Astrocyte (in vitro differentiated cells and primary cell): ENCODE measurements at regions not wholly inside any gene's neighbourhood (a gene's known extent, or its start where the extent isn't known, plus 50 kb on each side); places are given as distances from the start of the nearest gene placed in this dataset.

Source experiments
- DNase-seq: peaks from one replicate; pipeline ENCODE4 v3.0.0-alpha.2; 2010; ENCODE audit warnings: low read depth
- FAIRE-seq: peaks from 2 replicates; lab custom pipeline; 2011; peaks lifted over from hg19 to GRCh38; lab: Jason Lieb, UNC
- H2AFZ ChIP-seq: 2 replicates; pipeline ENCODE4 v1.6.0; 2012; ENCODE audit warnings: low read depth, low read length, inconsistent platforms
- H3K27ac ChIP-seq: 2 replicates; pipeline ENCODE4 v1.5.1; 2011; ENCODE audit warnings: low read depth, low read length, inconsistent platforms
- H3K27me3 ChIP-seq: 2 replicates; pipeline ENCODE4 v1.6.0; 2011; ENCODE audit warnings: low read length, inconsistent platforms; ENCODE audit not compliant: insufficient read depth
- H3K36me3 ChIP-seq: 2 replicates; pipeline ENCODE4 v1.5.1; 2011; ENCODE audit warnings: low read length, inconsistent platforms; ENCODE audit not compliant: insufficient read depth
- H3K4me1 ChIP-seq: 2 replicates; pipeline ENCODE4 v1.5.1; 2011; ENCODE audit warnings: low read length, inconsistent platforms; ENCODE audit not compliant: insufficient read depth
- H3K4me2 ChIP-seq: 2 replicates; pipeline ENCODE4 v1.6.0; 2012; ENCODE audit warnings: low read length, inconsistent platforms
- H3K4me3 ChIP-seq: 2 replicates; pipeline ENCODE4 v1.5.1; 2011; ENCODE audit warnings: low read depth, mild to moderate bottlenecking, low read length, inconsistent platforms; ENCODE audit not compliant: insufficient read depth
- H3K79me2 ChIP-seq: 2 replicates; pipeline ENCODE4 v1.6.0; 2012; ENCODE audit warnings: mild to moderate bottlenecking, low read length, inconsistent platforms; ENCODE audit not compliant: insufficient read depth
- H3K9ac ChIP-seq: 2 replicates; pipeline ENCODE4 v1.6.0; 2012; ENCODE audit warnings: mild to moderate bottlenecking, low read length, inconsistent platforms
- H3K9me3 ChIP-seq: 2 replicates; pipeline ENCODE4 v1.5.1; 2012; ENCODE audit warnings: low read depth, mild to moderate bottlenecking, low read length, inconsistent platforms; ENCODE audit not compliant: insufficient read depth
- H4K20me1 ChIP-seq: 2 replicates; pipeline ENCODE4 v1.6.0; 2012; ENCODE audit warnings: low read length, inconsistent platforms; ENCODE audit not compliant: insufficient read depth
- H3K27ac Mint-ChIP-seq: one replicate; pipeline ENCODE4 v1.8.0; 2021; ENCODE audit warnings: mild to moderate bottlenecking, mixed read lengths; ENCODE audit not compliant: unreplicated experiment
- H3K27me3 Mint-ChIP-seq: one replicate; pipeline ENCODE4 v1.8.0; 2021; ENCODE audit warnings: low read depth, mixed read lengths; ENCODE audit not compliant: unreplicated experiment
- H3K36me3 Mint-ChIP-seq: one replicate; pipeline ENCODE4 v1.8.0; 2021; ENCODE audit warnings: low read depth, mixed read lengths; ENCODE audit not compliant: unreplicated experiment
- H3K4me1 Mint-ChIP-seq: one replicate; pipeline ENCODE4 v1.8.0; 2021; ENCODE audit warnings: low read depth, mixed read lengths; ENCODE audit not compliant: unreplicated experiment
- H3K4me3 Mint-ChIP-seq: one replicate; pipeline ENCODE4 v1.8.0; 2021; ENCODE audit warnings: mild to moderate bottlenecking, moderate library complexity, mixed read lengths; ENCODE audit not compliant: unreplicated experiment
- H3K9me3 Mint-ChIP-seq: one replicate; pipeline ENCODE4 v1.8.0; 2021; ENCODE audit warnings: mild to moderate bottlenecking, mixed read lengths; ENCODE audit not compliant: unreplicated experiment
- CTCF ChIP-seq: IDR thresholded peaks from 2 replicates; pipeline ENCODE4 v1.5.1; 2011; ENCODE audit warnings: low read depth, mild to moderate bottlenecking, inconsistent platforms, low read length, moderate library complexity; ENCODE audit not compliant: insufficient read depth
- EZH2 ChIP-seq: IDR thresholded peaks from 2 replicates; pipeline ENCODE4 v1.6.1; 2012; ENCODE audit warnings: mild to moderate bottlenecking, low read length, inconsistent platforms; ENCODE audit not compliant: insufficient read depth

DNA sequence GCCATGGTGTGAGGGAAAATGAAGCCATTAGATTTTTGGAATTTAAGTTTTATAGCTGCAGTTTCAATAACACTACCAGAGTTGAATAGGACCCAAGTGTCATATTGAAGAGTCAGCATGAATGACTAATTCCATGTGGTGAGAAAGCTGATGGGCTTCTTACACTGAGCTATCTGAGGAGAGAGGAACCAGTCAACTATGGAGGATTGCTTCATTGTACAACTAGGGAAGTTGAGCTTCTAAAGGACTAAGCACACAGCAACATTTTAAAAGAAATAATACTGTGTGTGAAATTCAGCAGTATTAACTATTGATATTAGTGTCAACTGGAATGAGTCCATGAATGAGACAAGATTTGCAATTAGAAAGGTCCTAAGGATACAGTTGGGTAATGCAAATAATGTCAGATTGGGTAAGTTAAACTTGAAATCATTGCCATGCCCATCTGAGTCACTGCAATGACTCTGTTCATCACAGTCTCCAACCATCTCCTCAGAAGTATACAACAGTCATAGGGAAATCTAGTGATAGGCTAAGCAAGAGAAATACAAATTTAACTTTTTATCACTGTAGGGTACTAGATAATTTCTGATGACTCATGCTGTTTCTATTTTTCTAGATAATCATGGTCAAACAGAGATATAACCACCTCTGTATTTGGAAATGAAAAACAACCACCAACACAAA lies 394.2 kb downstream of the FSCB start:
- no peak overlapping the region for H3K27ac ChIP-seq
- H3K79me2 ChIP-seq = no peaks in the 10 kb centered on the region
- no peaks in the 10 kb centered on the region for H4K20me1 ChIP-seq
- H3K36me3 ChIP-seq = no peaks in the 10 kb centered on the region
- no peak for TF ChIP-seq CTCF
- no peak for TF ChIP-seq EZH2
- no peaks in the 10 kb centered on the region for H3K27me3 ChIP-seq
- no peak overlapping the region for H3K4me3 Mint-ChIP-seq
- peaks cover 2% of the 10 kb centered on the region for H3K4me1 Mint-ChIP-seq
- no peaks in the 10 kb centered on the region for H3K4me1 ChIP-seq
- no peak overlapping the region for H3K9ac ChIP-seq
- H3K27ac Mint-ChIP-seq = no peak overlapping the region
- no peak overlapping the region for H2AFZ ChIP-seq
- no peaks in the 10 kb centered on the region for H3K36me3 Mint-ChIP-seq
- DNase-seq = no peak
- peaks cover 14% of the 10 kb centered on the region for H3K9me3 Mint-ChIP-seq
- no peaks in the 10 kb centered on the region for H3K27me3 Mint-ChIP-seq
- H3K4me2 ChIP-seq = no peak overlapping the region
- H3K9me3 ChIP-seq = no peaks in the 10 kb centered on the region
- no peak for FAIRE-seq
- H3K4me3 ChIP-seq = no peak overlapping the region

GRCh38 chr14:44109036-44109435 lies 398.0 kb downstream of the FSCB start:
- DNase-seq = no peak
- FAIRE-seq = no peak
- Histone ChIP-seq H3K27me3 (no peaks in the 10 kb centered on the region), H3K79me2 (no peaks in the 10 kb centered on the region), H3K4me1 (no peaks in the 10 kb centered on the region), H3K4me2 (no peak overlapping the region), H2AFZ (no peak overlapping the region), H3K4me3 (no peak overlapping the region), H3K9me3 (peaks cover 6% of the 10 kb centered on the region), H3K36me3 (no peaks in the 10 kb centered on the region), H3K27ac (no peak overlapping the region), H4K20me1 (no peaks in the 10 kb centered on the region), H3K9ac (no peak overlapping the region)
- Mint-ChIP-seq H3K27me3 (no peaks in the 10 kb centered on the region), H3K9me3 (peaks cover 21% of the 10 kb centered on the region), H3K4me1 (peaks cover 2% of the 10 kb centered on the region), H3K36me3 (no peaks in the 10 kb centered on the region), H3K27ac (peak overlapping the region; percentile 92), H3K4me3 (no peak overlapping the region)
- TF ChIP-seq EZH2 (no peak), CTCF (no peak)

DNA sequence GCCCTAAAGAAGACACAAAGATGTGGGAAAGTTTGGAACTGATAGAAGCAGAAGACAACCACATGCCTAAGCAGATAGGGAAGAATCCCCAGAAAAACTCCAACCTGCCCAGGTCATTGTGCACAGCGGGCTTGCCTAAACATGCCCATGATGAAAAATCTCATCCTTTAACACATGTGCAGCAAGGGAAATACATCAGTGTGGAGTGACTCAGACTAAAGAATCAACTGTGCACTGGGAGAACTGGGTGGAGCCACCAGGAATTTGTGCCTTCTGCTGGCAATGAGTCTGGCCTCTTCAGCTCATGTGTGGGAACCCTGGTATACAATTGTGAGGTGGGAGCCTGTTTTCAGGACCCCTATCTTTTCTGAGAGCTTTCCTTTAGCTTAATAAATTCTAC lies 398.5 kb downstream of the FSCB start:
- Histone ChIP-seq H3K9ac (no peak overlapping the region), H3K27me3 (no peaks in the 10 kb centered on the region), H3K27ac (no peak overlapping the region), H2AFZ (no peak overlapping the region), H3K4me1 (no peaks in the 10 kb centered on the region), H3K36me3 (no peaks in the 10 kb centered on the region), H3K9me3 (peaks cover 6% of the 10 kb centered on the region), H3K4me3 (no peak overlapping the region), H3K4me2 (no peak overlapping the region), H4K20me1 (no peaks in the 10 kb centered on the region), H3K79me2 (no peaks in the 10 kb centered on the region)
- DNase-seq = no peak
- TF ChIP-seq CTCF = no peak
- no peak for TF ChIP-seq EZH2
- Mint-ChIP-seq H3K4me1 (peaks cover 2% of the 10 kb centered on the region), H3K4me3 (no peak overlapping the region), H3K36me3 (no peaks in the 10 kb centered on the region), H3K27me3 (no peaks in the 10 kb centered on the region), H3K9me3 (peaks cover 21% of the 10 kb centered on the region), H3K27ac (peak overlapping the region; percentile 92)
- no peak for FAIRE-seq
